ENCODE measurements at regions not wholly inside any gene's neighbourhood (a gene's known extent, or its start where the extent isn't known, plus 50 kb on each side); places are given as distances from the start of the nearest gene placed in this dataset.

GRCh38 chr12:87809916-87810315 is 219.3 kb downstream of the C12orf50 start:
- Histone ChIP-seq H3K36me3 (no peaks in the 10 kb centered on the region), H3K4me2 (no peak overlapping the region), H3F3A (ENCODE audit: low read depth) (no peaks in the 10 kb centered on the region), H3K9me3 (ENCODE audit: low read depth) (no peaks in the 10 kb centered on the region), H3K27ac (no peak overlapping the region), H3K27me3 (no peaks in the 10 kb centered on the region), H2AFZ (replicated peaks) (no peak overlapping the region), H3K79me2 (ENCODE audit: low read depth) (no peaks in the 10 kb centered on the region), H3K4me1 (peaks cover 6% of the 10 kb centered on the region), H3K4me3 (no peak overlapping the region), H4K20me1 (ENCODE audit: low read depth) (no peaks in the 10 kb centered on the region), H3K9ac (no peak overlapping the region)
- no peak overlapping the region for H3K4me3 Mint-ChIP-seq
- H3K27me3 Mint-ChIP-seq (ENCODE audit: insufficient read depth, low read depth), result peaks cover 2% of the 10 kb centered on the region
- H3K27ac Mint-ChIP-seq, result no peak overlapping the region
- no peak for DNase-seq (ENCODE audit: low spot score)
- peaks cover 2% of the 10 kb centered on the region for H3K9me3 Mint-ChIP-seq
- TF ChIP-seq EZH2phosphoT487 (IDR thresholded peaks at IDR 0.05) (no peak), EZH2 (IDR thresholded peaks at IDR 0.05) (no peak)
- TF ChIP-seq, protein P1, sequence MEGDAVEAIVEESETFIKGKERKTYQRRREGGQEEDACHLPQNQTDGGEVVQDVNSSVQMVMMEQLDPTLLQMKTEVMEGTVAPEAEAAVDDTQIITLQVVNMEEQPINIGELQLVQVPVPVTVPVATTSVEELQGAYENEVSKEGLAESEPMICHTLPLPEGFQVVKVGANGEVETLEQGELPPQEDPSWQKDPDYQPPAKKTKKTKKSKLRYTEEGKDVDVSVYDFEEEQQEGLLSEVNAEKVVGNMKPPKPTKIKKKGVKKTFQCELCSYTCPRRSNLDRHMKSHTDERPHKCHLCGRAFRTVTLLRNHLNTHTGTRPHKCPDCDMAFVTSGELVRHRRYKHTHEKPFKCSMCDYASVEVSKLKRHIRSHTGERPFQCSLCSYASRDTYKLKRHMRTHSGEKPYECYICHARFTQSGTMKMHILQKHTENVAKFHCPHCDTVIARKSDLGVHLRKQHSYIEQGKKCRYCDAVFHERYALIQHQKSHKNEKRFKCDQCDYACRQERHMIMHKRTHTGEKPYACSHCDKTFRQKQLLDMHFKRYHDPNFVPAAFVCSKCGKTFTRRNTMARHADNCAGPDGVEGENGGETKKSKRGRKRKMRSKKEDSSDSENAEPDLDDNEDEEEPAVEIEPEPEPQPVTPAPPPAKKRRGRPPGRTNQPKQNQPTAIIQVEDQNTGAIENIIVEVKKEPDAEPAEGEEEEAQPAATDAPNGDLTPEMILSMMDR (IDR thresholded peaks at IDR 0.05), result no peak
- H3K4me1 Mint-ChIP-seq, result peaks cover 22% of the 10 kb centered on the region
- H3K36me3 Mint-ChIP-seq, result no peaks in the 10 kb centered on the region

- Mint-ChIP-seq H3K9me3 (peaks cover under 1% of the 10 kb centered on the region), H3K36me3 (no peaks in the 10 kb centered on the region), H3K4me1 (peaks cover 22% of the 10 kb centered on the region), H3K4me3 (no peak overlapping the region), H3K27me3 (ENCODE audit: insufficient read depth, low read depth) (peaks cover 2% of the 10 kb centered on the region), H3K27ac (no peak overlapping the region)
- Histone ChIP-seq H3K9me3 (ENCODE audit: low read depth) (no peaks in the 10 kb centered on the region), H3K79me2 (ENCODE audit: low read depth) (no peaks in the 10 kb centered on the region), H3F3A (ENCODE audit: low read depth) (no peaks in the 10 kb centered on the region), H3K4me1 (peaks cover 6% of the 10 kb centered on the region), H3K4me2 (no peak overlapping the region), H3K9ac (no peak overlapping the region), H3K4me3 (no peak overlapping the region), H3K27ac (no peak overlapping the region), H3K36me3 (no peaks in the 10 kb centered on the region), H2AFZ (replicated peaks) (peak overlapping the region; percentile 29), H3K27me3 (no peaks in the 10 kb centered on the region), H4K20me1 (ENCODE audit: low read depth) (no peaks in the 10 kb centered on the region)
- no peak for TF ChIP-seq EZH2phosphoT487 (IDR thresholded peaks at IDR 0.05)
- TF ChIP-seq, protein P1 (IDR thresholded peaks at IDR 0.05), result no peak
- TF ChIP-seq EZH2 (IDR thresholded peaks at IDR 0.05), result no peak
- DNase-seq (ENCODE audit: low spot score), result no peak
Observed at GRCh38 chr12:87807086-87807485, 222.1 kb downstream of the C12orf50 start.

- no peaks in the 10 kb centered on the region for H3F3A ChIP-seq (ENCODE audit: low read depth)
- no peaks in the 10 kb centered on the region for H3K9me3 Mint-ChIP-seq
- peaks cover 22% of the 10 kb centered on the region for H3K4me1 Mint-ChIP-seq
- no peaks in the 10 kb centered on the region for H3K79me2 ChIP-seq (ENCODE audit: low read depth)
- H3K27me3 Mint-ChIP-seq (ENCODE audit: insufficient read depth, low read depth), result peaks cover 2% of the 10 kb centered on the region
- H3K4me3 Mint-ChIP-seq, result no peak overlapping the region
- H3K36me3 Mint-ChIP-seq, result no peaks in the 10 kb centered on the region
- peaks cover 6% of the 10 kb centered on the region for H3K4me1 ChIP-seq
- H3K9me3 ChIP-seq (ENCODE audit: low read depth), result no peaks in the 10 kb centered on the region
- H3K36me3 ChIP-seq, result no peaks in the 10 kb centered on the region
- no peak overlapping the region for H3K9ac ChIP-seq
- DNase-seq (ENCODE audit: low spot score), result no peak
- no peak overlapping the region for H3K27ac Mint-ChIP-seq
- TF ChIP-seq EZH2phosphoT487 (IDR thresholded peaks at IDR 0.05) (no peak), EZH2 (IDR thresholded peaks at IDR 0.05) (no peak)
- TF ChIP-seq, protein P1 (IDR thresholded peaks at IDR 0.05), result no peak
- no peak overlapping the region for H2AFZ ChIP-seq (replicated peaks)
- no peaks in the 10 kb centered on the region for H3K27me3 ChIP-seq
- H3K4me3 ChIP-seq, result no peak overlapping the region
- no peak overlapping the region for H3K4me2 ChIP-seq
- no peaks in the 10 kb centered on the region for H4K20me1 ChIP-seq (ENCODE audit: low read depth)
- H3K27ac ChIP-seq, result no peak overlapping the region
Observed at GRCh38 chr12:87806310-87806709, 222.9 kb downstream of the C12orf50 start.
